Nephron (organoid): ENCODE measurements at regions not wholly inside any gene's neighbourhood (a gene's known extent, or its start where the extent isn't known, plus 50 kb on each side); places are given as distances from the start of the nearest gene placed in this dataset.

Experiments
- H3K27ac Mint-ChIP-seq, 3 experiments: 2 replicates each; pipeline ENCODE4 v1.8.0; 2020; ENCODE audit warnings: mixed read lengths in 3 of 3, mild to moderate bottlenecking in 2 of 3, moderate library complexity in 1 of 3
- H3K27me3 Mint-ChIP-seq: 2 replicates; pipeline ENCODE4 v1.8.0; 2021; ENCODE audit warnings: low read depth, mild to moderate bottlenecking, moderate library complexity, mixed read lengths
- H3K36me3 Mint-ChIP-seq: 2 replicates; pipeline ENCODE4 v1.8.0; 2020; ENCODE audit warnings: low read depth, mixed read lengths
- H3K4me1 Mint-ChIP-seq: 2 replicates; pipeline ENCODE4 v1.8.0; 2020; ENCODE audit warnings: mixed read lengths
- H3K4me3 Mint-ChIP-seq, 3 experiments: 2 replicates each; pipeline ENCODE4 v1.8.0; 2020; ENCODE audit warnings: mild to moderate bottlenecking in 3 of 3, mixed read lengths in 3 of 3, moderate library complexity in 2 of 3
- H3K9me3 Mint-ChIP-seq: 2 replicates; pipeline ENCODE4 v1.8.0; 2020; ENCODE audit warnings: mixed read lengths
- CTCF ChIP-seq, 3 experiments: fragments of 200-600 bp; sonication (generic); IDR thresholded peaks; one replicate each; pipeline ENCODE4 v1.5.0; 2021; ENCODE audit warnings: antibody characterized with exemption in 3 of 3; ENCODE audit not compliant: unreplicated experiment in 3 of 3

GRCh38 chr14:54085232-54085761 is 128.7 kb upstream of the BMP4 start:
- H3K4me3 Mint-ChIP-seq, result no peak overlapping the region
- no peaks in the 10 kb centered on the region for H3K27me3 Mint-ChIP-seq
- H3K9me3 Mint-ChIP-seq, result no peaks in the 10 kb centered on the region
- H3K4me1 Mint-ChIP-seq, result peaks cover 19% of the 10 kb centered on the region
- no peak for TF ChIP-seq CTCF (IDR thresholded peaks at IDR 0.05; ENCODE audit: unreplicated experiment in 3 of 3)
- no peaks in the 10 kb centered on the region for H3K36me3 Mint-ChIP-seq
- H3K27ac Mint-ChIP-seq, result peak overlapping the region in 1 of 3 experiments; percentile 10

- H3K36me3 Mint-ChIP-seq, result peaks cover 5% of the 10 kb centered on the region
- no peak overlapping the region for H3K27ac Mint-ChIP-seq
- peaks cover 19% of the 10 kb centered on the region for H3K4me1 Mint-ChIP-seq
- no peak for TF ChIP-seq CTCF (IDR thresholded peaks at IDR 0.05; ENCODE audit: unreplicated experiment in 3 of 3)
- no peaks in the 10 kb centered on the region for H3K27me3 Mint-ChIP-seq
- peaks cover 5% of the 10 kb centered on the region for H3K9me3 Mint-ChIP-seq
- no peak overlapping the region for H3K4me3 Mint-ChIP-seq
These were observed 129.2 kb upstream of the BMP4 start for GRCh38 chr14:54085841-54086240.

- H3K9me3 Mint-ChIP-seq, result peaks cover 9% of the 10 kb centered on the region
- H3K27me3 Mint-ChIP-seq, result no peaks in the 10 kb centered on the region
- H3K36me3 Mint-ChIP-seq, result peaks cover 8% of the 10 kb centered on the region
- no peak overlapping the region for H3K4me3 Mint-ChIP-seq
- peaks cover 19% of the 10 kb centered on the region for H3K4me1 Mint-ChIP-seq
- TF ChIP-seq CTCF (IDR thresholded peaks at IDR 0.05; ENCODE audit: unreplicated experiment in 3 of 3), result no peak
- peak overlapping the region in 2 of 3 experiments; percentile 34 to 88 for H3K27ac Mint-ChIP-seq
These were observed 130.1 kb upstream of the BMP4 start for GRCh38 chr14:54086767-54087166.

- peak overlapping the region in 2 of 3 experiments; percentile 57 to 88 for H3K27ac Mint-ChIP-seq
- TF ChIP-seq CTCF (IDR thresholded peaks at IDR 0.05; ENCODE audit: unreplicated experiment in 3 of 3), result no peak
These were observed 130.8 kb upstream of the BMP4 start for GRCh38 chr14:54087376-54087775.

GRCh38 chr14:54088271-54088670 is 131.6 kb upstream of the BMP4 start:
- Mint-ChIP-seq H3K4me1 (peaks cover 19% of the 10 kb centered on the region), H3K27ac (no peak overlapping the region), H3K36me3 (peaks cover 8% of the 10 kb centered on the region), H3K27me3 (no peaks in the 10 kb centered on the region), H3K4me3 (no peak overlapping the region), H3K9me3 (peaks cover 17% of the 10 kb centered on the region)
- TF ChIP-seq CTCF (IDR thresholded peaks at IDR 0.05; ENCODE audit: unreplicated experiment in 3 of 3), result no peak

More at GRCh38 chr14:54087376-54087775, 130.8 kb upstream of the BMP4 start:
- Mint-ChIP-seq H3K4me3 (no peak overlapping the region), H3K9me3 (peaks cover 10% of the 10 kb centered on the region), H3K27me3 (no peaks in the 10 kb centered on the region), H3K4me1 (peaks cover 19% of the 10 kb centered on the region), H3K36me3 (peaks cover 8% of the 10 kb centered on the region)

GRCh38 chr14:54090274-54090673 is 133.6 kb upstream of the BMP4 start:
- Mint-ChIP-seq H3K4me1 (peaks cover 15% of the 10 kb centered on the region), H3K4me3 (no peak overlapping the region), H3K27ac (no peak overlapping the region), H3K9me3 (peaks cover 35% of the 10 kb centered on the region), H3K27me3 (no peaks in the 10 kb centered on the region), H3K36me3 (peaks cover 13% of the 10 kb centered on the region)
- TF ChIP-seq CTCF (IDR thresholded peaks at IDR 0.05; ENCODE audit: unreplicated experiment in 3 of 3), result no peak
